NCI-H524 treated with DMSO at 0.1 percent for 48 hours (cell line): ENCODE measurements at regions not wholly inside any gene's neighbourhood (a gene's known extent, or its start where the extent isn't known, plus 50 kb on each side); places are given as distances from the start of the nearest gene placed in this dataset.
"Not testable (repeated sequence)": the region's sequence is repeated elsewhere in the genome, so short reads cannot be mapped to it uniquely, and the experiment has no call there.

Experiments used
- DNase-seq: peaks from one replicate; lab custom pipeline; 2025; lab: John Stamatoyannopoulos, UW

GRCh38 chr1:118459871-118460270 is 274.8 kb upstream of the SPAG17 start:
- no peak for DNase-seq

GRCh38 chr1:118453856-118454255 is 268.8 kb upstream of the SPAG17 start:
- DNase-seq, result not testable (repeated sequence)

GRCh38 chr1:118445156-118445555 is 260.1 kb upstream of the SPAG17 start:
- no peak for DNase-seq

- DNase-seq, result no peak
Measured at GRCh38 chr1:118442214-118442613, 257.2 kb upstream of the SPAG17 start.

- DNase-seq, result no peak
Measured at GRCh38 chr1:118437664-118438063, 252.6 kb upstream of the SPAG17 start.

DNA sequence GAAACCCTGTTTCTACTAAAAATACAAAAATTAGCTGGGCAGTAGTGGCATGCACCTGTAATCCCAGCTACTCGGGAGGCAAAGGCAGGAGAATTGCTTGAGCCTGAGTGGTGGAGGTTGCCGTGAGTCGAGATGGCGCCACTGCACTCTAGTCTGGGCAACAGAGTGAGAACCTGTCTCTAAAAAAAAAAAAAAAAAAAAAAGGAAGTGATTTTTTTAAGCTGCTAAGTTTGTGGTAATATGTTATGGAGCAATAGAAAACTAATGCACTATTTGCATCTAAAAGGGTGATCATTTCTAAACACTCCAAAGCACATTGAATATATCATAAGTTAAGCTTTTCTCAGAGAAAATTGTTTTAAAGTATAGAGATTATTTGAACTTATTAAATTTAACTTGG is 244.8 kb upstream of the SPAG17 start:
- no peak for DNase-seq

DNA sequence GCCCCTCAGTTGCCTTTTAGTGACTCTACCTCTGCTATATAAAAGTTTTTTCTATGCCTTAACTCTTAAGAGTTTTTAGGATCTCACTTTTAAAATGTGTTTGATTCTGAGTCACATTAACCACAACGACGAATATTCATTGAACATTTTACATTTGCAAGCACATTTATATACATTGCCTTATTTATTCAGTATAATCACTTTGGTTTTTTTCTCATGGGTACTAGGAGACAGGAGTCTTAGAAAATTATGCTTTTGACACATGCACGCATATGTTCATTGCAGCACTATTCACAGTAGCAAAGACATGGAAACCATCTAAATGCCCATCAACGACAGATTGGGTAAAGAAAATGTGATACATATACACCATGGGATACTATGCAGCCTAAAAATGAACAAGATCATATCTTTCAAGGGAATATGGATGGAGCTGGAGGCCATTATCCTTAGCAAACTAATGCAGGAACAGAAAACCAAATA is 236.9 kb upstream of the SPAG17 start:
- DNase-seq, result no peak

GRCh38 chr1:118404024-118404423 is 219.0 kb upstream of the SPAG17 start:
- DNase-seq, result no peak

DNA sequence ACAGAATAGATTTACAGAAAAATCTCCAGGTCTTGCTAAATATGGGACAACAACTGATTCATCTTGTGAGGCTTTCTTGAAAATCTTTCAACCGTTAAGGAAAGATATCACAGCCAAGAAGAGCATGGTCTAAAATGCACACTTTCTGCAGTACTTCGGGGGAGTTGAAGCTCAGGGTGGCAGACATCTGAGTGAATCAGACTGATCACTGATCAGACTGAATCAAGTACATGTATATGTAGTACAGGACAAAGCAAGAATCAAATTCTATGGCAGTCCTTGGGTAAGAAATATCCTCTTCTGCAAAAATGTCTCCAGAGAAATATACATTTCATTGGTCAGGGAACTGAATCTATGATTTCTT is 212.4 kb upstream of the SPAG17 start:
- DNase-seq, result no peak

GRCh38 chr1:118396829-118397495 is 211.9 kb upstream of the SPAG17 start:
- DNase-seq, result no peak

DNA sequence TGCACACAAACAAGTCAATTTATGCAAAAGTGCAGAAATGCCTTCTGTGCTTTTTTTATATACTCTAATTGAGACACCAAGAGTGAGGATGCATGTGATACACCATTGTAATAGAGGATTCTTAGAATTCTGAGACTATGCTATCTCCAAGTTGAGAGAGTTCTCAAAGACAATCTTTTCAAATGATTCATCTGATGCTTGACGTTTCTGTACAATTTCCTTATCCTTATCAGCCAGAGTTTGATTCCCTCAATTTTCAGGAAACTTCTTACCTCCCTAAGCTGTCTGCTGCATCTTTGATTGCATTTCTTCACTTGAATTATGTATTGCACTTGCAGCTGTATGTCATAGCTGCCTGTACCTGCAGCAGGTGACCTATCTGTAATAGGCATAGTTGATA is 211.3 kb upstream of the SPAG17 start:
- DNase-seq, result no peak

DNA sequence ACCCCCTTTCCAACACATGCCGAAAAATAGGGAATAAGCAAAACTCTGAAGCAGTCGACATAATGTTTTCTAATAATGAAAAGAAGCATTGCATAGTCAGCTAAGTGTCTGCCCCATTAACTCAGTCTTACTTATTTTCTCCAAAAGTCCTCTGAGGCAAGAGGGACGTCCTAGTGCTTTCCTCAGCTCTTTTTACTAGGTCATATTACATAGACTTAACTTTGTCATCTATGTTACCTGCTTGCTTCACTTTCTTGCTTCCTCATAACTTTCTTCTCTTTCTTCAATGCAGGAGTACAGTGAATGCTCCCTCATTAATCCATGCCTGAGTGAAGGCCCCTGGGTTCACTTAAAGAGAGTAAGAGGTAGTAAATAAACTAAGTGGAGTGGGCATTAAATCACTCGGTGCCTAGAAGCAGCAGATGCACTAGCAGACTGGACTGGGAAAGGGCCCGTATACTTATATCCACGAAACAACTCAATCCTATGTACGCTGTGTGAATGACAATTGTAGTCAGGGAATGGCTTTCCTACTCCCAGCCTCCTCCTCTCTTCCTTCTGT is 210.5 kb upstream of the SPAG17 start:
- DNase-seq, result no peak

DNA sequence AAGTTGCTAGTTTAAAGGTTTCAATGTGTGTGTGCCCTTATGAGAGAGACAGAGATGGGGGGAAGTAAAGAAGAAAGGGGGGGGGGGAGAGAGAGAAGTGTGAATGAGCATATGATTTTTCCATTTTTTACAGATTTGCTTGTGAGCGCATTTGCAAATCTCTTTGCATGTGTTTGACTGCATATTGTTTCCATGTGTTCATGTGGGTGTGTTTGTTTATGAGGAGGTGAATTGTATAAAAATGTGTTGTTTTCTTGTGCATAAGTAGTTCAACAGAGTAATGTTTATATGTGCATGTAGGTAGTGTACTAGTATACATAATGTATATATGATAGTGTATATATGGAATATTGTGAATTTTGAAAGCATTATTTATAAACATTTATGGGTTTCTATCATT is 205.9 kb upstream of the SPAG17 start:
- DNase-seq, result no peak

- no peak for DNase-seq
Measured at GRCh38 chr1:118388301-118388959, 203.4 kb upstream of the SPAG17 start.

DNA sequence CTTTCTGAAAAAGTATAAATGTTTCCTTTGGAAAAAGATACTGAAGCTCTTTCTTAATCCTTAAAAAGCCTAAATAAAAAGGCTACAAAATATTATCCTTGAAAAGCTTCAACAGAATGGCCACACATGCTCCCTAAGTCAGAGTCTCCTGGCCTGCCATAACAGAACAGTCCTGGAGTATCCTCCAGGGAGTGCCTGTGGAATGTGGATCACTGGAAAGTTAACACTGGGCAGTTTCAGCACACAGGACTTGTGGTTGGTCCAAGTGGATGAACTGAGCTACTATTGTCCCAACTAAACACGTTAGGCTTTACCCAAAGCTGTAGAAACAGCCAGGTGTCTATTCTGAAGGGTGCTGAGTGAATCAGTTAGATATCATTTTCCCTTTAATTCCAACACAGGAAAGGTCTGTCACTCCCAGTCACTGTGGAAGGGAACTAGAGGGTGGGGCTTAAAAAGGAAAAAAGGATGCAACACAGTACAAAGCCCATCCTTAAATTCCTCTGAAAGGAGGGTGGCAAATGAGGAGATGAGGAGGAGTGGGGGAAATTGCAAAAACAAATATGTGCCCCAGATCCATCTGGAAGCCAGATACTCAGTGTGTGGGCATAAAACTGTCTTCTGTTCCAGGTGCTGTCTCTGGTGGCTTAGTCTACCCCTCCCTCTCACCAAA is 196.3 kb upstream of the SPAG17 start:
- no peak for DNase-seq

- DNase-seq, result not testable (repeated sequence)
Measured at GRCh38 chr1:118377183-118377582, 192.2 kb upstream of the SPAG17 start.

DNA sequence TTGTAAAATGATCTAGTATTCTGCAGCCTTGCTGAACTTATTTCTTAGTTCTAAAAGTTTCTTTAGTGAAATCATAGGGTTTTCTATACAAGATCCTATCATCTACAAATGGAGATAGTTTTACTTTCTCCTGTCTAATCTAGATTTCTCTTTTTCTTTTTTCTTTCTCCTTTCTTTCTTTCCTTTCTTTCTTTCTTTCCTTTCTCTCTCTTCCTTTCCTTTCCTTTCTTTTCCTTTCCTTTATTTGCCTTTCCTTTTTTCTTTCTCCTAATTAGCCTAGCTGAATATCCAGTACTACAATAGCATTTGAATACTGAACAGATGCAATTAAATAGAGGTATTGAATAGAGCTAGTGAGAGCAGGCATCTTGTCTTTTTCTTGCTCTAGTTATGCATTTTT is 186.6 kb upstream of the SPAG17 start:
- DNase-seq, result no peak

GRCh38 chr1:118370861-118371260 is 185.8 kb upstream of the SPAG17 start:
- no peak for DNase-seq

DNA sequence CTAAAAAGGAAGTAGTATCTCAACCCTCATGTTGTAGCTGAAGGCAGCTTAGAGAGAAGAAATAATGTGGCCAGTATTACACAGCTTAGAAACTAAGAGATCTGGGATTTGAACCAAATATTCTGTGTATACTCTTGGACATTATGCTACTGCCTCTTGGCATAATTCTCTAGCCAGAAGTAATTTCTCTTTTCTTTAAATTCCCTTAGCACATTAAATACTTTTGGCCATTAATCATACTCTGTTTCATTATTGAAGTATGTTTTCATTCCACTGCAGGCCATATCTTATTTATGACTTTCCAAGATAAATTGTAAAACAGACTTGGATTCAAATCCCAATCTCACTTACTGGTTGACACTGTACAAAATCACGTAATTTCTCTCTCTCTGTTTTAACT is 181.3 kb upstream of the SPAG17 start:
- no peak for DNase-seq

DNA sequence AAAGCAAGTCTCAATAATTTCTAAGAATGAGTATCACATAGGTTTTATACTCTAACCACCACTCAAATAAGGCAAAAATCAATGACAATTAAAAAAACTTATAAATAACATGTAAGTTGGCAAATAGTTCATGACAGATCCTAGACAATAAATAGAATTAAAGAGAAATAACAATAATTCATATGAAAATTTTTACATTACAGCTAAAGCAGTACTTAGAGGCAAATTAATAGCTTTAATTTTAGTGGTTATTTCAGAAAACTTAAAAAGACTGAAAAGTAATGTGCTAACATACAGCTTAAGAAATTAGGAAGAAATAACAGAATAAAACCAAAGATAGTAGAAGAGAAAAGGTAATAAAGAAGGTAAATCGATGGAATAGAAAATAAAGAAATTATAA is 179.9 kb upstream of the SPAG17 start:
- DNase-seq, result no peak

DNA sequence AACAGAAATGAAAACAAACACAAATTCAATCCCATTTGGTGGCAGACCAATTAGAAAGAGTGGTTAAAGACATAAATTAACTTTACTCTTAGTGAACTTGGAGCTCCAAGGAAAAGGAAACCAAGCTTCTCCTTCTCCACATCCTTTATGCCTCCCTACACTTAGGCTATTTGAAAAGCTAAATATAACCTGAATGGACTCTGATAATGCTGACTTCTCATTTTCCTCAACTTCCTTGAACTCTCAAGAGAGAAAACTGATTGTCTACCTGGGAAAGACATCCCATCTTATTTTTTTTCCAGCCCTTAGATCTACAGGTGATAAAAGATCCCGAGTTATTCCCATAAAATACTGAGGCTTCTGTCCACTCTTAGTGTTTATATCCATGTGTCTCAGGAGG is 178.4 kb upstream of the SPAG17 start:
- no peak for DNase-seq

- DNase-seq, result no peak
Measured at GRCh38 chr1:118360817-118361216, 175.8 kb upstream of the SPAG17 start.

DNA sequence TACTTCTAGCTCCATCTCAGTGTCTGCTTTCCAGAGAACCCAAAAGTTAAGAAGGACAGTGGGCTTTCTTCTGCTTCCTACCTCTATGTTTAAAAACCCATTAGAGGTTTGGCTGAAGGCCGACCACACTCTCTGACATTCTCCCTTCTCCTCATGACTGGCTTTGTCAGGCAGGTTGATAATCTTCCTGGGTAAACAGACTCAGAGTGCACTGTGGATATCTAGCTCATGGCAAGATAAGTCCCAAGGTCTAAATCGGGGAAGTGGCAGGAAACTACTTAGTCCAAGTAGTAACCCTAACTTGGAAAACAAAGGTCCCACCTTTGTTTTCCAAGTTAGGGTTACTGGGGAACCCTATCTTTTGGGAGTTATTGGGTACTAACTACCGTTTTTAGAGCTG is 161.9 kb upstream of the SPAG17 start:
- no peak for DNase-seq
